Body of pancreas (tissue), 4 donors: ENCODE measurements at regions not wholly inside any gene's neighbourhood (a gene's known extent, or its start where the extent isn't known, plus 50 kb on each side); places are given as distances from the start of the nearest gene placed in this dataset.

Source experiments
- ATAC-seq: fragments of 150-250 bp; one replicate; pipeline ENCODE4 v1.9.1; 2016
- DNase-seq, 4 donors: peaks; one replicate each; pipeline ENCODE4 v3.0.0-alpha.2; 2019
- H3K27ac ChIP-seq, 4 donors: fragments of 200-600 bp; sonication (generic); 1 replicate in 3 of 4; 2 replicates in 1 of 4; pipeline versions ENCODE4 v1.5.1 to v1.6.1; 2016 to 2019; ENCODE audit warnings: mild to moderate bottlenecking in 1 of 4, mixed read lengths in 1 of 4, moderate library complexity in 1 of 4
- H3K27me3 ChIP-seq, 2 donors: fragments of 200-600 bp; sonication (generic); one replicate each; pipeline ENCODE4 v1.6.0; 2016; ENCODE audit warnings: mild to moderate bottlenecking in 1 of 2
- H3K36me3 ChIP-seq, 2 donors: fragments of 200-600 bp; sonication (generic); replicated peaks in 1 of 2; 2 replicates each; pipeline ENCODE4 v1.5.1; 2016; ENCODE audit warnings: low read depth in 2 of 2; ENCODE audit not compliant: insufficient read depth in 1 of 2
- H3K4me1 ChIP-seq: fragments of 200-600 bp; sonication (generic); one replicate; pipeline ENCODE4 v1.6.0; 2016
- H3K4me3 ChIP-seq, 2 donors: fragments of 200-600 bp; sonication (generic); 1 replicate in 1 of 2; 2 replicates in 1 of 2; pipeline ENCODE4 v1.5.1; 2016 to 2019
- H3K9me3 ChIP-seq, 3 donors: fragments of 200-600 bp; sonication (generic); 1 replicate in 2 of 3; 2 replicates in 1 of 3; pipeline ENCODE4 v1.5.1; 2016
- CTCF ChIP-seq, 7 experiments: fragments of 450-650 bp in 4 of 7; fragments of 200-600 bp in 3 of 7; sonication (generic) in 3 of 7; IDR thresholded peaks; one replicate each; pipeline ENCODE4 v1.5.1; 2016 to 2019; ENCODE audit warnings: antibody characterized with exemption in 7 of 7
- POLR2A ChIP-seq, 3 donors: fragments of 450-650 bp; IDR thresholded peaks; one replicate each; pipeline ENCODE4 v1.6.1; 2016; ENCODE audit warnings: antibody characterized with exemption in 3 of 3, mild to moderate bottlenecking in 2 of 3
- WGBS, 2 donors: methylation state at CpG; one replicate each; pipeline ENCODE4 v1.1.5; 2017; 5-methylcytosine and 5-hydroxymethylcytosine counted together
- intact Hi-C: fragments of 100-400 bp; cut with DNase I; formaldehyde crosslinking; loops from one replicate; pipeline ENCODE4 v1.15.1; 2023

- peak in 2 of 7 experiments; percentile 11 to 18 for TF ChIP-seq CTCF (IDR thresholded peaks at IDR 0.05)
- TF ChIP-seq POLR2A (IDR thresholded peaks at IDR 0.05): no peak
- H3K27me3 ChIP-seq: no peaks in the 10 kb centered on the region
- DNase-seq (no peak), ATAC-seq (no peak)
- H3K4me1 ChIP-seq: no peaks in the 10 kb centered on the region
- H3K4me3 ChIP-seq: no peak overlapping the region
- intact Hi-C loops: no loop called here
- WGBS, 2 donors: 19 to 35% methylated on average over 1 of the region's 1 CpG
- no peak overlapping the region for H3K27ac ChIP-seq
- no peaks in the 10 kb centered on the region for H3K36me3 ChIP-seq
- H3K9me3 ChIP-seq: no peaks in the 10 kb centered on the region
Observed at GRCh38 chr13:84844473-84844872, 954.7 kb downstream of the SLITRK6 start.

GRCh38 chr13:84843368-84843767 is 955.9 kb downstream of the SLITRK6 start:
- Histone ChIP-seq H3K27me3 (no peaks in the 10 kb centered on the region), H3K36me3 (no peaks in the 10 kb centered on the region), H3K27ac (no peak overlapping the region), H3K9me3 (no peaks in the 10 kb centered on the region), H3K4me3 (no peak overlapping the region), H3K4me1 (no peaks in the 10 kb centered on the region)
- TF ChIP-seq CTCF (IDR thresholded peaks at IDR 0.05) (no peak), POLR2A (IDR thresholded peaks at IDR 0.05) (no peak)
- intact Hi-C loops: no loop called here
- 56 to 57% methylated on average over 1 of the region's 1 CpG for WGBS, 2 donors
- DNase-seq (no peak), ATAC-seq (no peak)

- H3K36me3 ChIP-seq: no peaks in the 10 kb centered on the region
- ATAC-seq: no peak
- no peaks in the 10 kb centered on the region for H3K4me1 ChIP-seq
- WGBS, 2 donors: 64 to 74% methylated on average over 2 of the region's 2 CpGs
- H3K9me3 ChIP-seq: no peaks in the 10 kb centered on the region
- no peak overlapping the region for H3K27ac ChIP-seq
- TF ChIP-seq POLR2A (IDR thresholded peaks at IDR 0.05): no peak
- TF ChIP-seq CTCF (IDR thresholded peaks at IDR 0.05): no peak
- intact Hi-C loops: no loop called here
- no peaks in the 10 kb centered on the region for H3K27me3 ChIP-seq
- no peak for DNase-seq
- H3K4me3 ChIP-seq: no peak overlapping the region
Observed at GRCh38 chr13:84834201-84834600, 951.9 kb upstream of the SLITRK1 start.

GRCh38 chr13:84831666-84832657 is 949.7 kb upstream of the SLITRK1 start:
- ATAC-seq: no peak
- Histone ChIP-seq H3K9me3 (no peaks in the 10 kb centered on the region), H3K4me3 (no peak overlapping the region), H3K27me3 (no peaks in the 10 kb centered on the region), H3K36me3 (no peaks in the 10 kb centered on the region), H3K27ac (no peak overlapping the region), H3K4me1 (no peaks in the 10 kb centered on the region)
- TF ChIP-seq POLR2A (IDR thresholded peaks at IDR 0.05): no peak
- TF ChIP-seq CTCF (IDR thresholded peaks at IDR 0.05): no peak
- intact Hi-C loops: no loop called here
- WGBS, 2 donors: 86 to 89% methylated on average over 23 to 26 of the region's 27 CpGs
- no peak for DNase-seq
